ENCODE measurements at regions not wholly inside any gene's neighbourhood (a gene's known extent, or its start where the extent isn't known, plus 50 kb on each side); places are given as distances from the start of the nearest gene placed in this dataset.

GRCh38 chr13:80516818-80517348 lies 176.0 kb upstream of the SPRY2 start:
- no peak for FAIRE-seq

More at GRCh38 chr13:80516818-80517348, 176.0 kb upstream of the SPRY2 start:
- Histone ChIP-seq H3K79me2 (ENCODE audit: control insufficient read depth, insufficient read depth, low read length) (no peaks in the 10 kb centered on the region), H3K4me1 (ENCODE audit: control insufficient read depth, insufficient read depth, low read length) (no peaks in the 10 kb centered on the region), H2AFZ (ENCODE audit: control insufficient read depth, low read depth, low read length) (no peak overlapping the region), H3K36me3 (ENCODE audit: control insufficient read depth in 2 of 2, insufficient read depth in 2 of 2, low read length in 1 of 2) (no peaks in the 10 kb centered on the region), H3K4me2 (ENCODE audit: control insufficient read depth, insufficient read depth) (no peak overlapping the region), H3K27ac (ENCODE audit: control insufficient read depth, insufficient read depth) (no peak overlapping the region), H3K9me3 (replicated peaks; ENCODE audit: control insufficient read depth, insufficient read depth, low read length) (no peaks in the 10 kb centered on the region), H3K4me3 (no peak overlapping the region), H3K27me3 (replicated peaks in 1 of 2; ENCODE audit: control insufficient read depth in 2 of 2, insufficient read depth in 2 of 2, low read length in 1 of 2) (no peaks in the 10 kb centered on the region), H3K9ac (ENCODE audit: control insufficient read depth, insufficient read depth, low read length) (no peak overlapping the region), H4K20me1 (ENCODE audit: control insufficient read depth, insufficient read depth) (no peaks in the 10 kb centered on the region)
- ChIA-PET RAD21 (ENCODE audit: unreplicated experiment) (no interaction called here), CTCF (no interaction called here), POLR2A (interaction anchor here (1.6 kb wide), 1 partner anchor 9 kb away, joined by 5 read pairs; no protein-coding TSS in a partner anchor), SMC1A (ENCODE audit: uncharacterized antibody, unreplicated experiment) (interaction anchor here (1.0 to 2.4 kb wide), 4 partner anchors 15 to 29 kb away, joined by 4 to 12 read pairs (median 4); no protein-coding TSS in a partner anchor)
- WGBS (ENCODE audit: insufficient coverage, insufficient replicate concordance, low lambda C conversion rate, missing lambda C conversion rate), result 1% methylated on average over 8 of the region's 8 CpGs
- in situ Hi-C loops (cut with MboI) (no loop called here), intact Hi-C loops (cut with micrococcal nuclease; ENCODE audit: unreplicated experiment) (no loop called here)
- TF ChIP-seq, protein P1, sequence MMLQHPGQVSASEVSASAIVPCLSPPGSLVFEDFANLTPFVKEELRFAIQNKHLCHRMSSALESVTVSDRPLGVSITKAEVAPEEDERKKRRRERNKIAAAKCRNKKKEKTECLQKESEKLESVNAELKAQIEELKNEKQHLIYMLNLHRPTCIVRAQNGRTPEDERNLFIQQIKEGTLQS (IDR thresholded peaks at IDR 0.05; ENCODE audit: borderline replicate concordance, extremely low read depth, low read depth, low read length), result no peak
- TF ChIP-seq GATAD2B (conservative IDR thresholded peaks at IDR 0.05; ENCODE audit: low read depth), result no peak
- no peak for TF ChIP-seq EP300 (IDR thresholded peaks at IDR 0.05; ENCODE audit: borderline replicate concordance in 1 of 2, control insufficient read depth in 1 of 2, low read depth in 2 of 2, low read length in 2 of 2)
- TF ChIP-seq ASH2L (IDR thresholded peaks at IDR 0.05; ENCODE audit: borderline replicate concordance, low read depth), result no peak
- no peak for TF ChIP-seq POLR2AphosphoS5 (IDR thresholded peaks at IDR 0.05; ENCODE audit: low read length)
- TF ChIP-seq RB1 (IDR thresholded peaks at IDR 0.05; ENCODE audit: borderline replicate concordance), result no peak
- no peak for TF ChIP-seq NFXL1 (IDR thresholded peaks at IDR 0.05; ENCODE audit: borderline replicate concordance)
- no peak for TF ChIP-seq KLF5 (IDR thresholded peaks at IDR 0.05; ENCODE audit: partially characterized antibody)
- no peak for TF ChIP-seq RUNX3 (IDR thresholded peaks at IDR 0.05; ENCODE audit: low read length)
- no peak for TF ChIP-seq MTA3 (IDR thresholded peaks at IDR 0.05; ENCODE audit: borderline replicate concordance, low read length)
- TF ChIP-seq CHD4 (IDR thresholded peaks at IDR 0.05), result no peak
- TF ChIP-seq POLR2A (IDR thresholded peaks at IDR 0.05; ENCODE audit: low read depth, low read length), result no peak
- no peak for TF ChIP-seq USF1 (IDR thresholded peaks at IDR 0.05; ENCODE audit: borderline replicate concordance, extremely low read length, insufficient read depth, low read depth, low read length)
- no peak for TF ChIP-seq NFIC (IDR thresholded peaks at IDR 0.05; ENCODE audit: low read depth, low read length)
- no peak for TF ChIP-seq CREB1 (IDR thresholded peaks at IDR 0.05; ENCODE audit: low read depth)
- BruUV-seq (replicated peaks), result no TSS peak
- DNase-seq (ENCODE audit: low read depth, low spot score) (no peak), ATAC-seq (no peak)

All from GM12878 (cell line).